ENCODE measurements at regions not wholly inside any gene's neighbourhood (a gene's known extent, or its start where the extent isn't known, plus 50 kb on each side); places are given as distances from the start of the nearest gene placed in this dataset.

DNA sequence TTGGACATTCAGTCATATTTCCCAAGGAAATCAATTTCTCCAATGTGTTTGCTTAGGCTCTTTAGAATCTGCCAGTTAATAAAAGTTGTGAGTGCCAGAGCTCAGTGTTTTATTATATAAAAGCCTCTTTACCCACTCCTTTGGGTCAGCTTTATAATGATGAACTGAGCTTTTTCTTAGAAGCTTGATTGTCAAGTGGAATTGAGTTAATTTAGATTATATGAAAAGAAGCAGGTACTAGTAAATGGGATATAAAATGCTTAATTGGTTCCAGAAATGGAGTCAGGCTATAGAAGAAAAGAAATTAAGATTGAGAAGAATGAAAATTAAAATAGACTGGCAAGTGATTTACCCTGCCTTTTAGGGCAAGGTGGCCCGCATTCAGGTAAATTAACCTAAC, 363.2 kb downstream of the SLITRK6 start:
- no peak overlapping the region for H3K27ac ChIP-seq
- H3K36me3 ChIP-seq (replicated peaks; ENCODE audit: insufficient read depth, low read depth): no peaks in the 10 kb centered on the region
- no peaks in the 10 kb centered on the region for H3K9me3 ChIP-seq (ENCODE audit: low read depth)
- WGBS (ENCODE audit: low lambda C conversion rate, missing lambda C conversion rate): 79% methylated on average over 1 of the region's 1 CpG
- H3K4me2 ChIP-seq: no peak overlapping the region
- H2AFZ ChIP-seq: no peak overlapping the region
- no peaks in the 10 kb centered on the region for H3K27me3 ChIP-seq
- H4K20me1 ChIP-seq (ENCODE audit: insufficient read depth, poor library complexity, severe bottlenecking): no peaks in the 10 kb centered on the region
- no peaks in the 10 kb centered on the region for H3K9me2 ChIP-seq (replicated peaks; ENCODE audit: insufficient read depth)
- TF ChIP-seq EZH2 (IDR thresholded peaks at IDR 0.05; ENCODE audit: borderline replicate concordance) (no peak), CTCF (IDR thresholded peaks at IDR 0.05; ENCODE audit: poor library complexity) (no peak), EZH2phosphoT487 (IDR thresholded peaks at IDR 0.05; ENCODE audit: low read depth, severe bottlenecking, unreplicated experiment) (no peak)
- H3K4me3 ChIP-seq: no peak overlapping the region
- DNase-seq (ENCODE audit: low spot score): no peak
- no peaks in the 10 kb centered on the region for H3K4me1 ChIP-seq (ENCODE audit: insufficient read depth)
- no peaks in the 10 kb centered on the region for H3K79me2 ChIP-seq

DNA sequence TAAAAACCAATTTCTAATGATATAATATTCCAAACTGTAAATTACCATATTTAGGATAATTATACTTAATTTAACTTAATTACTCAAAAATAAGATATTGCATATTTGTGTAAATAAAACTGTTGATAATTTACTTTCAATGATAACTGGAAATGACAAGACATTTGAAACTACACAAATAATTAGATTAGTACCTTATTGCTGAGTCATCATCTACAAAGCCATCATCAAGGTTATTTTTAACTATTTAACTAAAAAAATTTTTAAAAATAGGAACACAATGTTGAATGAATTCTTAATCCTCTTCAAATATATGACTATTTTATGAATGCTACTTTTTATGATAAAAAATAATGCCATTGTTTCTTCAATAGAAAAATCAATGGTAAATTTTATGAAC, 364.3 kb downstream of the SLITRK6 start:
- H3K9me3 ChIP-seq (ENCODE audit: low read depth): no peaks in the 10 kb centered on the region
- no peaks in the 10 kb centered on the region for H3K36me3 ChIP-seq (replicated peaks; ENCODE audit: insufficient read depth, low read depth)
- TF ChIP-seq EZH2phosphoT487 (IDR thresholded peaks at IDR 0.05; ENCODE audit: low read depth, severe bottlenecking, unreplicated experiment): no peak
- H3K4me2 ChIP-seq: no peak overlapping the region
- H3K9me2 ChIP-seq (replicated peaks; ENCODE audit: insufficient read depth): no peaks in the 10 kb centered on the region
- no peaks in the 10 kb centered on the region for H3K27me3 ChIP-seq
- H3K27ac ChIP-seq: no peak overlapping the region
- no peaks in the 10 kb centered on the region for H3K79me2 ChIP-seq
- no peaks in the 10 kb centered on the region for H4K20me1 ChIP-seq (ENCODE audit: insufficient read depth, poor library complexity, severe bottlenecking)
- no peak for DNase-seq (ENCODE audit: low spot score)
- H2AFZ ChIP-seq: no peak overlapping the region
- H3K4me1 ChIP-seq (ENCODE audit: insufficient read depth): no peaks in the 10 kb centered on the region
- H3K4me3 ChIP-seq: no peak overlapping the region

- H3K4me3 ChIP-seq: no peak overlapping the region
- H3K4me1 ChIP-seq (ENCODE audit: insufficient read depth): no peaks in the 10 kb centered on the region
- H3K9me2 ChIP-seq (replicated peaks; ENCODE audit: insufficient read depth): no peaks in the 10 kb centered on the region
- H3K36me3 ChIP-seq (replicated peaks; ENCODE audit: insufficient read depth, low read depth): no peaks in the 10 kb centered on the region
- TF ChIP-seq EZH2 (IDR thresholded peaks at IDR 0.05; ENCODE audit: borderline replicate concordance) (no peak), EZH2phosphoT487 (IDR thresholded peaks at IDR 0.05; ENCODE audit: low read depth, severe bottlenecking, unreplicated experiment) (no peak), CTCF (IDR thresholded peaks at IDR 0.05; ENCODE audit: poor library complexity) (no peak)
- no peaks in the 10 kb centered on the region for H4K20me1 ChIP-seq (ENCODE audit: insufficient read depth, poor library complexity, severe bottlenecking)
- no peaks in the 10 kb centered on the region for H3K79me2 ChIP-seq
- H3K9me3 ChIP-seq (ENCODE audit: low read depth): no peaks in the 10 kb centered on the region
- H3K27me3 ChIP-seq: no peaks in the 10 kb centered on the region
- no peak overlapping the region for H3K4me2 ChIP-seq
- no peak overlapping the region for H2AFZ ChIP-seq
- no peak for DNase-seq (ENCODE audit: low spot score)
- H3K27ac ChIP-seq: no peak overlapping the region
These were observed 366.3 kb downstream of the SLITRK6 start for GRCh38 chr13:85432881-85433280.

GRCh38 chr13:85431720-85432119, 367.5 kb downstream of the SLITRK6 start:
- H3K4me3 ChIP-seq: no peak overlapping the region
- no peaks in the 10 kb centered on the region for H4K20me1 ChIP-seq (ENCODE audit: insufficient read depth, poor library complexity, severe bottlenecking)
- no peaks in the 10 kb centered on the region for H3K4me1 ChIP-seq (ENCODE audit: insufficient read depth)
- H3K9me3 ChIP-seq (ENCODE audit: low read depth): no peaks in the 10 kb centered on the region
- H3K9me2 ChIP-seq (replicated peaks; ENCODE audit: insufficient read depth): no peaks in the 10 kb centered on the region
- H3K27ac ChIP-seq: no peak overlapping the region
- H2AFZ ChIP-seq: no peak overlapping the region
- TF ChIP-seq CTCF (IDR thresholded peaks at IDR 0.05; ENCODE audit: poor library complexity) (no peak), EZH2phosphoT487 (IDR thresholded peaks at IDR 0.05; ENCODE audit: low read depth, severe bottlenecking, unreplicated experiment) (no peak), EZH2 (IDR thresholded peaks at IDR 0.05; ENCODE audit: borderline replicate concordance) (no peak)
- 94% methylated on average over 9 of the region's 9 CpGs for WGBS (ENCODE audit: low lambda C conversion rate, missing lambda C conversion rate)
- H3K79me2 ChIP-seq: no peaks in the 10 kb centered on the region
- no peaks in the 10 kb centered on the region for H3K36me3 ChIP-seq (replicated peaks; ENCODE audit: insufficient read depth, low read depth)
- H3K27me3 ChIP-seq: no peaks in the 10 kb centered on the region
- no peak for DNase-seq (ENCODE audit: low spot score)
- H3K4me2 ChIP-seq: no peak overlapping the region
